ENCODE measurements at regions not wholly inside any gene's neighbourhood (a gene's known extent, or its start where the extent isn't known, plus 50 kb on each side); places are given as distances from the start of the nearest gene placed in this dataset.
"Not testable (repeated sequence)": the region's sequence is repeated elsewhere in the genome, so short reads cannot be mapped to it uniquely, and the experiment has no call there.

- Mint-ChIP-seq H3K4me1 (ENCODE audit: low read depth) (peaks cover 1% of the 10 kb centered on the region), H3K36me3 (ENCODE audit: low read depth) (no peaks in the 10 kb centered on the region), H3K9me3 (no peaks in the 10 kb centered on the region), H3K4me3 (no peak overlapping the region), H3K27me3 (peaks cover 17% of the 10 kb centered on the region), H3K27ac (no peak overlapping the region)
- DNase-seq, result no peak
Measured at GRCh38 chr5:71771191-71771590, 52.1 kb downstream of the CARTPT start.

GRCh38 chr5:71778678-71779276 lies 59.7 kb downstream of the CARTPT start:
- H3K4me1 Mint-ChIP-seq (ENCODE audit: low read depth), result peaks cover 22% of the 10 kb centered on the region
- H3K27ac Mint-ChIP-seq, result no peak overlapping the region
- H3K36me3 Mint-ChIP-seq (ENCODE audit: low read depth), result no peaks in the 10 kb centered on the region
- no peak overlapping the region for H3K4me3 Mint-ChIP-seq
- peaks cover 6% of the 10 kb centered on the region for H3K27me3 Mint-ChIP-seq
- no peaks in the 10 kb centered on the region for H3K9me3 Mint-ChIP-seq
- DNase-seq, result no peak

- Mint-ChIP-seq H3K4me3 (no peak overlapping the region), H3K4me1 (ENCODE audit: low read depth) (peaks cover 25% of the 10 kb centered on the region), H3K27ac (no peak overlapping the region), H3K9me3 (no peaks in the 10 kb centered on the region), H3K27me3 (peaks cover 2% of the 10 kb centered on the region), H3K36me3 (ENCODE audit: low read depth) (no peaks in the 10 kb centered on the region)
- no peak for DNase-seq
Measured at GRCh38 chr5:71780597-71780996, 61.5 kb downstream of the CARTPT start.

- Mint-ChIP-seq H3K4me1 (ENCODE audit: low read depth) (peaks cover 31% of the 10 kb centered on the region), H3K27me3 (peaks cover 7% of the 10 kb centered on the region), H3K4me3 (peak overlapping the region; percentile 37), H3K9me3 (no peaks in the 10 kb centered on the region), H3K27ac (peak overlapping the region; percentile 75), H3K36me3 (ENCODE audit: low read depth) (no peaks in the 10 kb centered on the region)
- no peak for DNase-seq
Measured at GRCh38 chr5:71782393-71782770, 63.3 kb downstream of the CARTPT start.

- Mint-ChIP-seq H3K9me3 (no peaks in the 10 kb centered on the region), H3K36me3 (ENCODE audit: low read depth) (no peaks in the 10 kb centered on the region), H3K27ac (peak overlapping the region; percentile 75), H3K4me3 (peak overlapping the region; percentile 37), H3K4me1 (ENCODE audit: low read depth) (peaks cover 31% of the 10 kb centered on the region), H3K27me3 (peaks cover 12% of the 10 kb centered on the region)
- DNase-seq, result peak; percentile 64
Measured at GRCh38 chr5:71782771-71783770, 64.0 kb downstream of the CARTPT start.

- peaks cover 18% of the 10 kb centered on the region for H3K27me3 Mint-ChIP-seq
- no peak for DNase-seq
- no peak overlapping the region for H3K27ac Mint-ChIP-seq
- no peak overlapping the region for H3K4me3 Mint-ChIP-seq
- H3K4me1 Mint-ChIP-seq (ENCODE audit: low read depth), result peaks cover 31% of the 10 kb centered on the region
- no peaks in the 10 kb centered on the region for H3K36me3 Mint-ChIP-seq (ENCODE audit: low read depth)
- peaks cover under 1% of the 10 kb centered on the region for H3K9me3 Mint-ChIP-seq
Measured at GRCh38 chr5:71783891-71784290, 64.8 kb downstream of the CARTPT start.

GRCh38 chr5:71786337-71787055 lies 67.4 kb downstream of the CARTPT start:
- no peak for DNase-seq
- H3K4me1 Mint-ChIP-seq (ENCODE audit: low read depth), result peaks cover 31% of the 10 kb centered on the region
- H3K4me3 Mint-ChIP-seq, result no peak overlapping the region
- H3K36me3 Mint-ChIP-seq (ENCODE audit: low read depth), result no peaks in the 10 kb centered on the region
- H3K27ac Mint-ChIP-seq, result no peak overlapping the region
- peaks cover 27% of the 10 kb centered on the region for H3K27me3 Mint-ChIP-seq
- peaks cover 6% of the 10 kb centered on the region for H3K9me3 Mint-ChIP-seq

- H3K9me3 Mint-ChIP-seq, result peaks cover 13% of the 10 kb centered on the region
- peaks cover 3% of the 10 kb centered on the region for H3K36me3 Mint-ChIP-seq (ENCODE audit: low read depth)
- H3K27ac Mint-ChIP-seq, result no peak overlapping the region
- no peak overlapping the region for H3K4me3 Mint-ChIP-seq
- H3K27me3 Mint-ChIP-seq, result peaks cover 24% of the 10 kb centered on the region
- DNase-seq, result no peak
- peaks cover 9% of the 10 kb centered on the region for H3K4me1 Mint-ChIP-seq (ENCODE audit: low read depth)
Measured at GRCh38 chr5:71788794-71789193, 69.7 kb downstream of the CARTPT start.

GRCh38 chr5:71789746-71790145 lies 70.7 kb downstream of the CARTPT start:
- Mint-ChIP-seq H3K36me3 (ENCODE audit: low read depth) (peaks cover 3% of the 10 kb centered on the region), H3K4me3 (no peak overlapping the region), H3K27ac (no peak overlapping the region), H3K4me1 (ENCODE audit: low read depth) (peaks cover 6% of the 10 kb centered on the region), H3K27me3 (peaks cover 24% of the 10 kb centered on the region), H3K9me3 (peaks cover 13% of the 10 kb centered on the region)
- DNase-seq, result no peak

GRCh38 chr5:71790433-71790832 lies 71.4 kb downstream of the CARTPT start:
- DNase-seq, result no peak
- Mint-ChIP-seq H3K27ac (no peak overlapping the region), H3K36me3 (ENCODE audit: low read depth) (peaks cover 3% of the 10 kb centered on the region), H3K27me3 (peaks cover 24% of the 10 kb centered on the region), H3K9me3 (peaks cover 13% of the 10 kb centered on the region), H3K4me1 (ENCODE audit: low read depth) (peaks cover 6% of the 10 kb centered on the region), H3K4me3 (no peak overlapping the region)

GRCh38 chr5:71792041-71792440 lies 73.0 kb downstream of the CARTPT start:
- H3K4me3 Mint-ChIP-seq; H3K4me1 Mint-ChIP-seq (ENCODE audit: low read depth); DNase-seq; H3K27ac Mint-ChIP-seq; H3K36me3 Mint-ChIP-seq (ENCODE audit: low read depth): not testable (repeated sequence)
- Mint-ChIP-seq H3K9me3 (peaks cover 15% of the 10 kb centered on the region), H3K27me3 (peaks cover 23% of the 10 kb centered on the region)

GRCh38 chr5:71794061-71794695 lies 75.1 kb downstream of the CARTPT start:
- Mint-ChIP-seq H3K4me3 (no peak overlapping the region), H3K27me3 (peaks cover 21% of the 10 kb centered on the region), H3K36me3 (ENCODE audit: low read depth) (peaks cover 3% of the 10 kb centered on the region), H3K9me3 (peaks cover 21% of the 10 kb centered on the region), H3K4me1 (ENCODE audit: low read depth) (no peaks in the 10 kb centered on the region), H3K27ac (no peak overlapping the region)
- DNase-seq, result no peak

GRCh38 chr5:71802673-71803072 lies 83.6 kb downstream of the CARTPT start:
- no peaks in the 10 kb centered on the region for H3K36me3 Mint-ChIP-seq (ENCODE audit: low read depth)
- peaks cover 10% of the 10 kb centered on the region for H3K9me3 Mint-ChIP-seq
- H3K4me3 Mint-ChIP-seq, result no peak overlapping the region
- no peaks in the 10 kb centered on the region for H3K4me1 Mint-ChIP-seq (ENCODE audit: low read depth)
- no peak for DNase-seq
- no peak overlapping the region for H3K27ac Mint-ChIP-seq
- peaks cover 63% of the 10 kb centered on the region for H3K27me3 Mint-ChIP-seq

- H3K4me3 Mint-ChIP-seq, result no peak overlapping the region
- H3K27ac Mint-ChIP-seq, result no peak overlapping the region
- peaks cover 46% of the 10 kb centered on the region for H3K27me3 Mint-ChIP-seq
- H3K4me1 Mint-ChIP-seq (ENCODE audit: low read depth), result peaks cover 2% of the 10 kb centered on the region
- no peaks in the 10 kb centered on the region for H3K9me3 Mint-ChIP-seq
- DNase-seq, result no peak
- H3K36me3 Mint-ChIP-seq (ENCODE audit: low read depth), result no peaks in the 10 kb centered on the region
Measured at GRCh38 chr5:71806711-71807110, 87.6 kb downstream of the CARTPT start.

Data from activated T-cell treated with anti-CD3 and anti-CD28 coated beads, Interleukin-2, amount 50 U/mL, for 24 hours (primary cell).